Thyroid gland (tissue), 4 donors: ENCODE measurements at regions not wholly inside any gene's neighbourhood (a gene's known extent, or its start where the extent isn't known, plus 50 kb on each side); places are given as distances from the start of the nearest gene placed in this dataset.
"Not testable (repeated sequence)": the region's sequence is repeated elsewhere in the genome, so short reads cannot be mapped to it uniquely, and the experiment has no call there.

Experiments used
- CTCF ChIP-seq, 6 experiments: fragments of 200-600 bp in 3 of 6; fragments of 450-650 bp in 3 of 6; sonication (generic) in 3 of 6; IDR thresholded peaks; one replicate each; pipeline ENCODE4 v1.5.1; 2016 to 2019; ENCODE audit warnings: antibody characterized with exemption in 6 of 6, mild to moderate bottlenecking in 2 of 6, inconsistent platforms in 1 of 6, moderate library complexity in 1 of 6
- POLR2A ChIP-seq, 2 donors: fragments of 450-650 bp; IDR thresholded peaks; one replicate each; pipeline ENCODE4 v1.6.1; 2017; ENCODE audit warnings: antibody characterized with exemption in 2 of 2, mild to moderate bottlenecking in 2 of 2, moderate library complexity in 1 of 2

GRCh38 chrX:93019841-93020240 is 653.5 kb downstream of the NAP1L3 start:
- TF ChIP-seq CTCF, POLR2A (IDR thresholded peaks at IDR 0.05): not testable (repeated sequence)
